Ishikawa (cell line): ENCODE measurements at regions not wholly inside any gene's neighbourhood (a gene's known extent, or its start where the extent isn't known, plus 50 kb on each side); places are given as distances from the start of the nearest gene placed in this dataset.

Source experiments
- CEBPB ChIP-seq: IDR thresholded peaks from 2 replicates; pipeline ENCODE4 v1.6.1; 2012
- CREB1 ChIP-seq: IDR thresholded peaks from 2 replicates; pipeline ENCODE4 v1.6.1; 2012; ENCODE audit warnings: low read depth
- EGR1 ChIP-seq: IDR thresholded peaks from 2 replicates; pipeline ENCODE4 v1.6.1; 2012
- EP300 ChIP-seq: IDR thresholded peaks from 2 replicates; pipeline ENCODE4 v1.6.1; 2012; ENCODE audit warnings: borderline replicate concordance
- FOXM1 ChIP-seq: IDR thresholded peaks from 2 replicates; pipeline ENCODE4 v1.6.1; 2012; ENCODE audit warnings: low read depth, borderline replicate concordance
- MAX ChIP-seq: IDR thresholded peaks from 2 replicates; pipeline ENCODE4 v1.6.1; 2012
- NFIC ChIP-seq: IDR thresholded peaks from 2 replicates; pipeline ENCODE4 v1.6.1; 2012
- RAD21 ChIP-seq: IDR thresholded peaks from 2 replicates; pipeline ENCODE4 v1.6.1; 2012; ENCODE audit warnings: low read depth
- REST ChIP-seq: IDR thresholded peaks from 2 replicates; pipeline ENCODE4 v1.6.1; 2012; ENCODE audit warnings: low read depth, mild to moderate bottlenecking
- TAF1 ChIP-seq: IDR thresholded peaks from 2 replicates; pipeline ENCODE4 v1.6.1; 2012; ENCODE audit warnings: low read depth, mild to moderate bottlenecking
- TCF12 ChIP-seq: IDR thresholded peaks from 2 replicates; pipeline ENCODE4 v1.6.1; 2012; ENCODE audit warnings: low read depth
- TEAD4 ChIP-seq: IDR thresholded peaks from 2 replicates; pipeline ENCODE4 v1.6.1; 2012
- USF1 ChIP-seq: IDR thresholded peaks from 2 replicates; pipeline ENCODE4 v1.6.1; 2012
- YY1 ChIP-seq: IDR thresholded peaks from 2 replicates; pipeline ENCODE4 v1.6.1; 2012; ENCODE audit warnings: low read depth
- ZBTB7A ChIP-seq: IDR thresholded peaks from 2 replicates; pipeline ENCODE4 v1.6.1; 2012; ENCODE audit warnings: low read depth

GRCh38 chr9:29160763-29161353 lies 1587.6 kb upstream of the C9orf72 start:
- no peak for TF ChIP-seq RAD21
- no peak for TF ChIP-seq REST
- TF ChIP-seq EP300, result no peak
- no peak for TF ChIP-seq TAF1
- TF ChIP-seq YY1, result no peak
- no peak for TF ChIP-seq NFIC

GRCh38 chr9:29174136-29174535 lies 1600.9 kb upstream of the C9orf72 start:
- no peak for TF ChIP-seq NFIC
- TF ChIP-seq CEBPB, result no peak
- no peak for TF ChIP-seq TAF1
- no peak for TF ChIP-seq CREB1
- no peak for TF ChIP-seq RAD21
- no peak for TF ChIP-seq ZBTB7A
- no peak for TF ChIP-seq YY1
- TF ChIP-seq FOXM1, result no peak
- TF ChIP-seq EGR1, result no peak
- no peak for TF ChIP-seq REST
- no peak for TF ChIP-seq USF1
- no peak for TF ChIP-seq TCF12
- no peak for TF ChIP-seq MAX
- TF ChIP-seq EP300, result no peak
- TF ChIP-seq TEAD4, result no peak

- TF ChIP-seq REST (no peak), TAF1 (no peak), CEBPB (no peak), EGR1 (no peak), USF1 (no peak), EP300 (no peak), NFIC (no peak), YY1 (no peak), CREB1 (no peak)
Observed at GRCh38 chr9:29176231-29176630, 1603.0 kb upstream of the C9orf72 start.

- TF ChIP-seq ZBTB7A (no peak), REST (no peak), CEBPB (no peak), TEAD4 (no peak), EGR1 (no peak), NFIC (no peak), TAF1 (no peak), MAX (no peak), EP300 (no peak)
Observed at GRCh38 chr9:29176786-29177185, 1603.5 kb upstream of the C9orf72 start.
